ENCODE measurements at regions not wholly inside any gene's neighbourhood (a gene's known extent, or its start where the extent isn't known, plus 50 kb on each side); places are given as distances from the start of the nearest gene placed in this dataset.
"Not testable (repeated sequence)": the region's sequence is repeated elsewhere in the genome, so short reads cannot be mapped to it uniquely, and the experiment has no call there.

GRCh38 chr3:153349108-153349499, 187.1 kb downstream of the RAP2B start:
- H3K27ac ChIP-seq (ENCODE audit: low read depth, low read length) = no peak overlapping the region; the same call in 1 of the 2 replicates
- H3K4me3 ChIP-seq (ENCODE audit: low read length) = no peak overlapping the region
- H3K9ac ChIP-seq (ENCODE audit: low read depth, low read length) = no peak overlapping the region
- 95% methylated on average over 1 of the region's 1 CpG for WGBS
- peaks cover 8% of the 10 kb centered on the region; the same call in 1 of the 2 replicates for H3K27me3 ChIP-seq (ENCODE audit: insufficient read depth, low read length)
- 0 out of 2 replicates have a peak, but pooled peaks cover 3% of the 10 kb centered on the region for H3K9me3 ChIP-seq (ENCODE audit: insufficient read depth, low read depth, low read length)
- peaks cover 12% of the 10 kb centered on the region; the same call in 1 of the 2 replicates for H3K4me1 ChIP-seq (ENCODE audit: insufficient read depth, low read length)
- no peaks in the 10 kb centered on the region for H3K36me3 ChIP-seq (ENCODE audit: insufficient read depth, low read length)

GRCh38 chr3:153350420-153350819, 188.4 kb downstream of the RAP2B start:
- Histone ChIP-seq H3K4me1 (ENCODE audit: insufficient read depth, low read length) (peaks cover 12% of the 10 kb centered on the region; the same call in 1 of the 2 replicates), H3K27me3 (ENCODE audit: insufficient read depth, low read length) (peaks cover 8% of the 10 kb centered on the region; the same call in 1 of the 2 replicates), H3K27ac (ENCODE audit: low read depth, low read length) (no peak overlapping the region), H3K4me3 (ENCODE audit: low read length) (no peak overlapping the region), H3K9me3 (ENCODE audit: insufficient read depth, low read depth, low read length) (0 out of 2 replicates have a peak, but pooled peaks cover 3% of the 10 kb centered on the region), H3K9ac (ENCODE audit: low read depth, low read length) (no peak overlapping the region), H3K36me3 (ENCODE audit: insufficient read depth, low read length) (no peaks in the 10 kb centered on the region)
- WGBS = 85% methylated on average over 2 of the region's 2 CpGs

GRCh38 chr3:153354641-153355040, 192.6 kb downstream of the RAP2B start:
- Histone ChIP-seq H3K4me3 (ENCODE audit: low read length) (no peak overlapping the region), H3K27me3 (ENCODE audit: insufficient read depth, low read length) (peaks cover 5% of the 10 kb centered on the region; the same call in 1 of the 2 replicates), H3K9ac (ENCODE audit: low read depth, low read length) (no peak overlapping the region), H3K4me1 (ENCODE audit: insufficient read depth, low read length) (peaks cover 3% of the 10 kb centered on the region; the same call in 1 of the 2 replicates), H3K27ac (ENCODE audit: low read depth, low read length) (no peak overlapping the region), H3K9me3 (ENCODE audit: insufficient read depth, low read depth, low read length) (0 out of 2 replicates have a peak, but pooled peaks cover 3% of the 10 kb centered on the region), H3K36me3 (ENCODE audit: insufficient read depth, low read length) (no peaks in the 10 kb centered on the region)
- 95% methylated on average over 1 of the region's 1 CpG for WGBS

GRCh38 chr3:153355559-153355958, 193.5 kb downstream of the RAP2B start:
- no peak overlapping the region for H3K27ac ChIP-seq (ENCODE audit: low read depth, low read length)
- WGBS = 97% methylated on average over 1 of the region's 1 CpG
- no peaks in the 10 kb centered on the region for H3K36me3 ChIP-seq (ENCODE audit: insufficient read depth, low read length)
- H3K9me3 ChIP-seq (ENCODE audit: insufficient read depth, low read depth, low read length) = 0 out of 2 replicates have a peak, but pooled peaks cover 3% of the 10 kb centered on the region
- H3K27me3 ChIP-seq (ENCODE audit: insufficient read depth, low read length) = no peaks in the 10 kb centered on the region; the same call in 1 of the 2 replicates
- H3K9ac ChIP-seq (ENCODE audit: low read depth, low read length) = no peak overlapping the region
- H3K4me3 ChIP-seq (ENCODE audit: low read length) = no peak overlapping the region
- H3K4me1 ChIP-seq (ENCODE audit: insufficient read depth, low read length) = no peaks in the 10 kb centered on the region

GRCh38 chr3:153356908-153357307, 194.9 kb downstream of the RAP2B start:
- no peak overlapping the region for H3K9ac ChIP-seq (ENCODE audit: low read depth, low read length)
- H3K36me3 ChIP-seq (ENCODE audit: insufficient read depth, low read length) = no peaks in the 10 kb centered on the region
- H3K27ac ChIP-seq (ENCODE audit: low read depth, low read length) = no peak overlapping the region
- no peak overlapping the region for H3K4me3 ChIP-seq (ENCODE audit: low read length)
- 94% methylated on average over 2 of the region's 2 CpGs for WGBS
- H3K27me3 ChIP-seq (ENCODE audit: insufficient read depth, low read length) = no peaks in the 10 kb centered on the region
- no peaks in the 10 kb centered on the region for H3K9me3 ChIP-seq (ENCODE audit: insufficient read depth, low read depth, low read length)
- H3K4me1 ChIP-seq (ENCODE audit: insufficient read depth, low read length) = no peaks in the 10 kb centered on the region

- Histone ChIP-seq H3K4me3 (ENCODE audit: low read length) (no peak overlapping the region), H3K36me3 (ENCODE audit: insufficient read depth, low read length) (no peaks in the 10 kb centered on the region), H3K9me3 (ENCODE audit: insufficient read depth, low read depth, low read length) (0 out of 2 replicates have a peak, but pooled peaks cover under 1% of the 10 kb centered on the region), H3K9ac (ENCODE audit: low read depth, low read length) (no peak overlapping the region), H3K27ac (ENCODE audit: low read depth, low read length) (no peak overlapping the region), H3K27me3 (ENCODE audit: insufficient read depth, low read length) (no peaks in the 10 kb centered on the region), H3K4me1 (ENCODE audit: insufficient read depth, low read length) (no peaks in the 10 kb centered on the region)
- WGBS = 100% methylated on average over 2 of the region's 2 CpGs
Measured at GRCh38 chr3:153357436-153357835, 195.4 kb downstream of the RAP2B start.

GRCh38 chr3:153369561-153370374, 207.7 kb downstream of the RAP2B start:
- no peaks in the 10 kb centered on the region for H3K36me3 ChIP-seq (ENCODE audit: insufficient read depth, low read length)
- no peaks in the 10 kb centered on the region for H3K4me1 ChIP-seq (ENCODE audit: insufficient read depth, low read length)
- H3K9ac ChIP-seq (ENCODE audit: low read depth, low read length) = no peak overlapping the region
- 95% methylated on average over 28 of the region's 28 CpGs for WGBS
- peaks cover 12% of the 10 kb centered on the region for H3K9me3 ChIP-seq (ENCODE audit: insufficient read depth, low read depth, low read length)
- H3K27ac ChIP-seq (ENCODE audit: low read depth, low read length) = no peak overlapping the region
- no peak overlapping the region for H3K4me3 ChIP-seq (ENCODE audit: low read length)
- no peaks in the 10 kb centered on the region for H3K27me3 ChIP-seq (ENCODE audit: insufficient read depth, low read length)

GRCh38 chr3:153370680-153371079, 208.7 kb downstream of the RAP2B start:
- Histone ChIP-seq H3K36me3 (ENCODE audit: insufficient read depth, low read length) (no peaks in the 10 kb centered on the region), H3K4me1 (ENCODE audit: insufficient read depth, low read length) (no peaks in the 10 kb centered on the region), H3K27ac (ENCODE audit: low read depth, low read length) (no peak overlapping the region), H3K9me3 (ENCODE audit: insufficient read depth, low read depth, low read length) (peaks cover 12% of the 10 kb centered on the region), H3K4me3 (ENCODE audit: low read length) (no peak overlapping the region), H3K27me3 (ENCODE audit: insufficient read depth, low read length) (no peaks in the 10 kb centered on the region), H3K9ac (ENCODE audit: low read depth, low read length) (no peak overlapping the region)
- no CpG with 5 or more reads among the region's 1 CpG for WGBS

GRCh38 chr3:153372326-153372725, 210.3 kb downstream of the RAP2B start:
- H3K27ac ChIP-seq (ENCODE audit: low read depth, low read length) = no peak overlapping the region
- no peak overlapping the region for H3K4me3 ChIP-seq (ENCODE audit: low read length)
- H3K4me1 ChIP-seq (ENCODE audit: insufficient read depth, low read length) = no peaks in the 10 kb centered on the region
- no peaks in the 10 kb centered on the region for H3K27me3 ChIP-seq (ENCODE audit: insufficient read depth, low read length)
- peaks cover 12% of the 10 kb centered on the region for H3K9me3 ChIP-seq (ENCODE audit: insufficient read depth, low read depth, low read length)
- 95% methylated on average over 5 of the region's 5 CpGs for WGBS
- H3K36me3 ChIP-seq (ENCODE audit: insufficient read depth, low read length) = no peaks in the 10 kb centered on the region
- no peak overlapping the region for H3K9ac ChIP-seq (ENCODE audit: low read depth, low read length)

- Histone ChIP-seq H3K9me3 (ENCODE audit: insufficient read depth, low read depth, low read length) (peaks cover 12% of the 10 kb centered on the region), H3K4me3 (ENCODE audit: low read length) (no peak overlapping the region), H3K9ac (ENCODE audit: low read depth, low read length) (no peak overlapping the region), H3K27ac (ENCODE audit: low read depth, low read length) (no peak overlapping the region), H3K36me3 (ENCODE audit: insufficient read depth, low read length) (no peaks in the 10 kb centered on the region), H3K27me3 (ENCODE audit: insufficient read depth, low read length) (no peaks in the 10 kb centered on the region), H3K4me1 (ENCODE audit: insufficient read depth, low read length) (no peaks in the 10 kb centered on the region)
- 82% methylated on average over 2 of the region's 2 CpGs for WGBS
Measured at GRCh38 chr3:153373606-153374005, 211.6 kb downstream of the RAP2B start.

- 88% methylated on average over 16 of the region's 24 CpGs for WGBS
- H3K36me3 ChIP-seq (ENCODE audit: insufficient read depth, low read length); H3K27ac ChIP-seq (ENCODE audit: low read depth, low read length); H3K9me3 ChIP-seq (ENCODE audit: insufficient read depth, low read depth, low read length); H3K4me3 ChIP-seq (ENCODE audit: low read length); H3K9ac ChIP-seq (ENCODE audit: low read depth, low read length); H3K4me1 ChIP-seq (ENCODE audit: insufficient read depth, low read length); H3K27me3 ChIP-seq (ENCODE audit: insufficient read depth, low read length): not testable (repeated sequence)
Measured at GRCh38 chr3:153378366-153378765, 216.3 kb downstream of the RAP2B start.

Data from HUES64 (cell line).